OCI-LY3 (cell line): ENCODE measurements at regions not wholly inside any gene's neighbourhood (a gene's known extent, or its start where the extent isn't known, plus 50 kb on each side); places are given as distances from the start of the nearest gene placed in this dataset.

Experiments used
- H2AFZ ChIP-seq: fragments of 200-600, 300-600 bp; shearing (Covaris generic); 2 replicates; pipeline ENCODE4 v1.6.0; 2014; ENCODE audit warnings: antibody characterized with exemption, low read depth, low read length
- H3K27ac ChIP-seq: fragments of 200-600, 300-600 bp; sonication (generic); 2 replicates; pipeline ENCODE4 v1.5.1; 2014; ENCODE audit warnings: mild to moderate bottlenecking, low read length, moderate library complexity, mixed read lengths
- H3K27me3 ChIP-seq: fragments of 200-600, 300-600 bp; sonication (generic); 2 replicates; pipeline ENCODE4 v1.6.1; 2014; ENCODE audit warnings: low read depth, low read length, mixed read lengths
- H3K36me3 ChIP-seq: fragments of 200-600, 300-600 bp; sonication (generic); replicated peaks from 2 replicates; pipeline ENCODE3; 2014; ENCODE audit warnings: low read depth, low read length, mixed read lengths
- H3K4me1 ChIP-seq: fragments of 300-600, 200-600 bp; sonication (generic); 2 replicates; pipeline ENCODE4 v1.6.1; 2014; ENCODE audit warnings: low read length, mixed read lengths
- H3K4me2 ChIP-seq: fragments of 200-600, 300-600 bp; sonication (generic); 2 replicates; pipeline ENCODE4 v1.6.1; 2014; ENCODE audit warnings: low read length, mixed read lengths
- H3K4me3 ChIP-seq: fragments of 300-600, 200-600 bp; sonication (generic); 2 replicates; pipeline ENCODE4 v1.5.1; 2014; ENCODE audit warnings: antibody characterized with exemption, mild to moderate bottlenecking, low read length, moderate library complexity
- H3K79me2 ChIP-seq: fragments of 300-600, 200-600 bp; shearing (Covaris generic); 2 replicates; pipeline ENCODE4 v1.6.1; 2014; ENCODE audit warnings: mild to moderate bottlenecking, low read length, mixed read lengths
- H3K9ac ChIP-seq: fragments of 300-600, 200-600 bp; shearing (Covaris generic); 2 replicates; pipeline ENCODE4 v1.6.0; 2014; ENCODE audit warnings: mild to moderate bottlenecking, low read length, moderate library complexity
- H3K9me3 ChIP-seq: fragments of 200-600, 300-600 bp; shearing (Covaris generic); 2 replicates; pipeline ENCODE4 v1.6.1; 2014; ENCODE audit warnings: low read length, mixed read lengths; ENCODE audit not compliant: insufficient read depth
- H4K20me1 ChIP-seq: fragments of 200-600, 300-600 bp; sonication (generic); 2 replicates; pipeline ENCODE4 v1.6.1; 2016; ENCODE audit warnings: low read length, mixed read lengths; ENCODE audit not compliant: insufficient read depth
- EZH2phosphoT487 ChIP-seq: fragments of 200-600 bp; shearing (Covaris generic); IDR thresholded peaks from 2 replicates; pipeline ENCODE4 v1.6.1; 2018; ENCODE audit warnings: antibody characterized with exemption, mixed run types, low read depth
- TF ChIP-seq, protein P1 (sequence below): fragments of 200-600, 300-600 bp; sonication (generic); IDR thresholded peaks from 2 replicates; pipeline ENCODE4 v1.5.1; 2014; ENCODE audit warnings: antibody characterized with exemption, low read length, low read depth

DNA sequence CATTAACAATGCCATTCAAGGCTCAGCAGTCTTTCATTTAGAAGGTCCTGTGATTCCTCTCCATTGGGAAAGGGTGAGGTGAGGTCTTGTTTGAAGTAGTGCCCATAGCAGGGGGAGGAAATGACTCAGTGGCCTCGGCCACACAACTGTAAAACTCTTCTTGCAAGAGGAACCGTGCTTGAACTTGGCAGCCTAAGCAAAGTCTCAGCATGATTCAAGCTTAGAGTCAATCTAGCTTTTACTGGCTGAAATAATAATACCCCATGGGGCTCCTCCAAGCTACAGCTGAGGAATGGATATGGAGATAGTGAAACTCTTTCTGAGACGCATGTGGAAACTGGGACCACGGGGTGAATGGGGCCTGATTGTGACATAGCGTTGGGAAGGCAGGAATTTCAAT is 428.2 kb downstream of the BMP2 start:
- Histone ChIP-seq H3K36me3 (no peaks in the 10 kb centered on the region), H2AFZ (no peak overlapping the region), H4K20me1 (no peaks in the 10 kb centered on the region), H3K27me3 (no peaks in the 10 kb centered on the region), H3K4me3 (no peak overlapping the region), H3K4me1 (no peaks in the 10 kb centered on the region), H3K4me2 (no peak overlapping the region), H3K27ac (no peak overlapping the region), H3K9ac (no peak overlapping the region), H3K79me2 (no peaks in the 10 kb centered on the region), H3K9me3 (no peaks in the 10 kb centered on the region)
- no peak for TF ChIP-seq EZH2phosphoT487

DNA sequence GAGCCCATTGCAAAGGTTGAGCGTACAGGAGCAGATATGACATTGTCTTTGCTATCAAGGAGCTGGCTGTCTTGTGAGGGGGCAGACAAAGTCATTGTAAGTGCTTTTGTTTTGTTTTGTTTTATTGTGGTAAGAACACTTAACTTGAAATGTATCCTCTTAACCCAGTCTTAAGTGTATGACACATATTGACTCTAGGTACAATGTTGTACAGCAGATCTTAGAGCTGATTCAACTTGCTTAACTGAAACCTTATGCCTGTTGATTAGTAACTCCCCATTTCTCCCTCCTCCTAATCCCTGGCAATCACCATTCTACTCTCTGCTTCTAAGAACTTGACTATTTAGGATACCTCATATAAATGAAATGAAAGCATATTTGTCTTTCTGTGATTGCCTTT is 429.0 kb downstream of the BMP2 start:
- Histone ChIP-seq H3K27ac (no peak overlapping the region), H3K79me2 (no peaks in the 10 kb centered on the region)

DNA sequence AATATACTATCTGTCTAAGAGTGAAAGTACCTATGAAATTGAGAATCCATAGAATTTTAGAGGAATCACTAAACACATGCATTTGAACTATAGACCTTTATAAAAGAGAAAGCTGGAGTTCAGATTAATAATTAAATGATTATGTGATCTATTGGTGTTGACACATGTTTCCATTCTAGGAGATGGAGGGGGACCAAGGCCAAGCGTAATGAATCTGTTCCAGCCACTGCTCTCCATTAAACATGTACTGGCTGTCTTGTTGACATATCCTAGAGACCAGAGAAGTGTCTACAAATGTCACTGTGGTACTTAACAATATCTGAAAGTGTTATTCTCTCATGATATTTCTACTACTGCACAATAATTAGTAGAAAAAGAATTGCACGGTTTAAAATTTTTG is 432.4 kb downstream of the BMP2 start:
- no peak overlapping the region for H3K4me3 ChIP-seq
- H3K4me1 ChIP-seq: no peaks in the 10 kb centered on the region
- no peaks in the 10 kb centered on the region for H4K20me1 ChIP-seq
- no peaks in the 10 kb centered on the region for H3K27me3 ChIP-seq
- H3K79me2 ChIP-seq: no peaks in the 10 kb centered on the region
- H3K4me2 ChIP-seq: no peak overlapping the region
- H3K27ac ChIP-seq: no peak overlapping the region
- no peak overlapping the region for H3K9ac ChIP-seq
- no peaks in the 10 kb centered on the region for H3K9me3 ChIP-seq
- no peak for TF ChIP-seq EZH2phosphoT487
- TF ChIP-seq, protein P1, sequence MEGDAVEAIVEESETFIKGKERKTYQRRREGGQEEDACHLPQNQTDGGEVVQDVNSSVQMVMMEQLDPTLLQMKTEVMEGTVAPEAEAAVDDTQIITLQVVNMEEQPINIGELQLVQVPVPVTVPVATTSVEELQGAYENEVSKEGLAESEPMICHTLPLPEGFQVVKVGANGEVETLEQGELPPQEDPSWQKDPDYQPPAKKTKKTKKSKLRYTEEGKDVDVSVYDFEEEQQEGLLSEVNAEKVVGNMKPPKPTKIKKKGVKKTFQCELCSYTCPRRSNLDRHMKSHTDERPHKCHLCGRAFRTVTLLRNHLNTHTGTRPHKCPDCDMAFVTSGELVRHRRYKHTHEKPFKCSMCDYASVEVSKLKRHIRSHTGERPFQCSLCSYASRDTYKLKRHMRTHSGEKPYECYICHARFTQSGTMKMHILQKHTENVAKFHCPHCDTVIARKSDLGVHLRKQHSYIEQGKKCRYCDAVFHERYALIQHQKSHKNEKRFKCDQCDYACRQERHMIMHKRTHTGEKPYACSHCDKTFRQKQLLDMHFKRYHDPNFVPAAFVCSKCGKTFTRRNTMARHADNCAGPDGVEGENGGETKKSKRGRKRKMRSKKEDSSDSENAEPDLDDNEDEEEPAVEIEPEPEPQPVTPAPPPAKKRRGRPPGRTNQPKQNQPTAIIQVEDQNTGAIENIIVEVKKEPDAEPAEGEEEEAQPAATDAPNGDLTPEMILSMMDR: no peak
- no peaks in the 10 kb centered on the region for H3K36me3 ChIP-seq
- H2AFZ ChIP-seq: no peak overlapping the region

More for the DNA sequence above, 429.0 kb downstream of the BMP2 start:
- H3K9ac ChIP-seq: no peak overlapping the region
- H3K27me3 ChIP-seq: no peaks in the 10 kb centered on the region
- H4K20me1 ChIP-seq: no peaks in the 10 kb centered on the region
- H3K4me1 ChIP-seq: no peaks in the 10 kb centered on the region
- H3K4me3 ChIP-seq: no peak overlapping the region
- H3K36me3 ChIP-seq: no peaks in the 10 kb centered on the region
- H3K9me3 ChIP-seq: no peaks in the 10 kb centered on the region
- no peak overlapping the region for H3K4me2 ChIP-seq
- no peak for TF ChIP-seq EZH2phosphoT487
- TF ChIP-seq, protein P1: no peak
- no peak overlapping the region for H2AFZ ChIP-seq

DNA sequence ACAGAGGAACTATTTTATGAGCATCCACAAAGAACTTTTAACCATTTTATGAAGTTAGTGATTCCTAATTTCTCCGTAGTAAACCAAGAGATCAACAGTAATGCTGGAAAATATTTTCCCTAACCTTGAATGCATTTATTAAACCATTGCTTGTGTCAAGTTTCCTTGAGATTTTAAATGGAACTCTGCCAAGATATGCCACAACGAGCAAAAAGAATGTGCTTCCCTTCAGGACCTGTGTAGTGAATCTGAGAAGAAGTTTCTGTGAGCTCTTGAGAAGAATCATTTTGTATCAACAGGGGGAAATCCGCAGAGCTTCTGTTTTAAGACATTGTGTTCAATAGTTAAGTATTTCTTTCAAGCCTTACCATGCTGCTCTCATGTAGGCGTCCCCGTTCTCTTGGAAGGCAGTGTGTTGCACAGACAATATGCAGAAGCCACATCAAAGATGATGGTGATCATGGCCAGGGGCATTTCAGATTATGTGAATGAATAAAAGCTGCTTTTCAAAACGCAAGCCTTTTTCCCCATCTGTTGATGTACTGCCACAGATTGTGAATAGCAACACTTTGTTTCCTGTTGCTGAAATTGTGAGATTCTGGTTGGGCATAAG is 439.8 kb downstream of the BMP2 start:
- Histone ChIP-seq H2AFZ (no peak overlapping the region), H3K79me2 (no peaks in the 10 kb centered on the region), H4K20me1 (no peaks in the 10 kb centered on the region), H3K4me2 (no peak overlapping the region), H3K27ac (no peak overlapping the region), H3K27me3 (no peaks in the 10 kb centered on the region), H3K9ac (no peak overlapping the region), H3K4me3 (no peak overlapping the region), H3K9me3 (no peaks in the 10 kb centered on the region), H3K4me1 (no peaks in the 10 kb centered on the region), H3K36me3 (no peaks in the 10 kb centered on the region)
- TF ChIP-seq, protein P1: no peak
- no peak for TF ChIP-seq EZH2phosphoT487
